A549 (cell line): ENCODE measurements at regions not wholly inside any gene's neighbourhood (a gene's known extent, or its start where the extent isn't known, plus 50 kb on each side); places are given as distances from the start of the nearest gene placed in this dataset.

Experiments used
- ATAC-seq, 2 experiments: fragments of 200-7000 bp in 1 of 2; fragments of >200 bp in 1 of 2; cut with Nextera tagmentation in 1 of 2; cut with Tn5 transposase in 1 of 2; 3 replicates each; pipeline versions ENCODE4 v1.8.0 to v1.9.1; 2018 to 2020; ENCODE audit warnings: mild to moderate bottlenecking in 1 of 2, moderate library complexity in 1 of 2
- CTCF ChIA-PET: fragments of 300-600 bp; sonication (Branson Sonifier 250); formaldehyde crosslinking; extraction: SDS; loops from one replicate; lab custom pipeline; 2021; ENCODE audit warnings: antibody characterized with exemption, inconsistent platforms; lab: Yijun Ruan, JAX
- POLR2A ChIA-PET: fragments of 350-600 bp; formaldehyde crosslinking; extraction: SDS; loops from one replicate; lab custom pipeline; 2021; ENCODE audit warnings: antibody characterized with exemption, inconsistent platforms; lab: Yijun Ruan, JAX
- DNase-seq, 2 experiments: peaks; one replicate each; pipeline versions ENCODE4 v3.0.0 to v3.0.0-alpha.2; 2011 to 2016; ENCODE audit warnings: low read depth in 1 of 2, low spot score in 1 of 2
- FAIRE-seq: peaks from 2 replicates; lab custom pipeline; 2011; peaks lifted over from hg19 to GRCh38; lab: Jason Lieb, UNC
- H3K27ac ChIP-seq, 2 experiments: fragments of >200 bp; sonication (Bioruptor Twin); formaldehyde crosslinking; 3 replicates each; pipeline ENCODE4 v1.5.1; 2016 to 2017
- H3K4me1 ChIP-seq: fragments of >200 bp; sonication (Bioruptor Twin); formaldehyde crosslinking; 3 replicates; pipeline ENCODE4 v1.6.1; 2016
- H3K4me2 ChIP-seq: fragments of >200 bp; sonication (Bioruptor Twin); formaldehyde crosslinking; 3 replicates; pipeline ENCODE4 v1.6.1; 2016
- H3K4me3 ChIP-seq: fragments of >200 bp; sonication (Bioruptor Twin); formaldehyde crosslinking; 3 replicates; pipeline ENCODE4 v1.5.1; 2016
- H3K9me3 ChIP-seq: fragments of >200 bp; sonication (Bioruptor Twin); formaldehyde crosslinking; 3 replicates; pipeline ENCODE4 v1.6.1; 2016
- CBX2 ChIP-seq: fragments of 200-600 bp; sonication (generic); IDR thresholded peaks from 2 replicates; pipeline ENCODE4 v1.6.1; 2016; ENCODE audit warnings: low read depth, mild to moderate bottlenecking, borderline replicate concordance
- EHF ChIP-seq: fragments of 250-450 bp; sonication (Bioruptor Pico); IDR thresholded peaks from 2 replicates; pipeline ENCODE4 v1.5.0; 2020; ENCODE audit warnings: mild to moderate bottlenecking
- EHMT2 ChIP-seq: fragments of 200-600 bp; sonication (generic); IDR thresholded peaks from 2 replicates; pipeline ENCODE4 v1.6.1; 2016; ENCODE audit warnings: antibody characterized with exemption, low read depth, mild to moderate bottlenecking, moderate library complexity
- EP300 ChIP-seq, 2 experiments: fragments of >200 bp; sonication (Bioruptor Twin); formaldehyde crosslinking; IDR thresholded peaks; 2 replicates in 1 of 2; 3 replicates in 1 of 2; pipeline ENCODE4 v1.6.1; 2016 to 2017
- HDAC2 ChIP-seq: fragments of 200-600 bp; sonication (generic); IDR thresholded peaks from 2 replicates; pipeline ENCODE4 v1.6.1; 2016
- HEYL ChIP-seq: fragments of 250-450 bp; sonication (Bioruptor Pico); IDR thresholded peaks from 2 replicates; pipeline ENCODE4 v1.8.0; 2021; ENCODE audit warnings: mild to moderate bottlenecking, moderate library complexity
- HOXB13 ChIP-seq: fragments of 250-450 bp; sonication (Bioruptor Pico); IDR thresholded peaks from 2 replicates; pipeline ENCODE4 v1.5.0; 2020; ENCODE audit warnings: low read depth, mild to moderate bottlenecking, moderate library complexity
- KDM5A ChIP-seq: fragments of 200-600 bp; sonication (generic); IDR thresholded peaks from 2 replicates; pipeline ENCODE4 v1.6.1; 2016; ENCODE audit warnings: antibody characterized with exemption, mild to moderate bottlenecking
- NR3C1 ChIP-seq: fragments of >200 bp; sonication (Bioruptor Twin); formaldehyde crosslinking; IDR thresholded peaks from 3 replicates; pipeline ENCODE4 v1.6.1; 2017
- POLR2A ChIP-seq: IDR thresholded peaks from 2 replicates; pipeline ENCODE4 v1.6.1; 2012; ENCODE audit warnings: mild to moderate bottlenecking, low read length
- RAD21 ChIP-seq, 2 experiments: fragments of >200 bp in 1 of 2; sonication (Bioruptor Twin) in 1 of 2; formaldehyde crosslinking in 1 of 2; IDR thresholded peaks in 1 of 2; conservative IDR thresholded peaks in 1 of 2; 2 replicates in 1 of 2; 3 replicates in 1 of 2; pipeline ENCODE4 v1.6.1; 2012 to 2018; ENCODE audit warnings: inconsistent platforms in 1 of 2
- RCOR1 ChIP-seq: fragments of 150-350 bp; IDR thresholded peaks from 2 replicates; pipeline ENCODE4 v1.6.1; 2014; ENCODE audit warnings: antibody characterized with exemption, low read length, low read depth
- RNF2 ChIP-seq: fragments of 200-600 bp; sonication (generic); IDR thresholded peaks from 2 replicates; pipeline ENCODE4 v1.6.1; 2016; ENCODE audit warnings: low read depth, mild to moderate bottlenecking, antibody characterized with exemption, moderate library complexity, borderline replicate concordance
- SMC3 ChIP-seq: fragments of >200 bp; sonication (Bioruptor Twin); formaldehyde crosslinking; IDR thresholded peaks from 3 replicates; pipeline ENCODE4 v1.6.1; 2018; ENCODE audit warnings: inconsistent platforms
- SREBF2 ChIP-seq: fragments of 450-650 bp; IDR thresholded peaks from 2 replicates; pipeline ENCODE4 v1.6.1; 2014; ENCODE audit warnings: mild to moderate bottlenecking, moderate library complexity
- ZSCAN20 ChIP-seq: fragments of 250-450 bp; sonication (Bioruptor Pico); IDR thresholded peaks from 2 replicates; pipeline ENCODE4 v1.8.0; 2022; ENCODE audit warnings: mild to moderate bottlenecking, moderate library complexity
- WGBS: methylation state at CpG from one replicate; pipeline ENCODE4 v1.1.6; 2017; ENCODE audit errors: missing lambda C conversion rate; 5-methylcytosine and 5-hydroxymethylcytosine counted together
- TF ChIP-seq, protein P1 (sequence below): fragments of >200 bp; sonication (Bioruptor Twin); formaldehyde crosslinking; IDR thresholded peaks from 2 replicates; pipeline ENCODE4 v1.6.1; 2016
- TF ChIP-seq, protein P2 (sequence below): IDR thresholded peaks from 2 replicates; pipeline ENCODE4 v1.6.1; 2012
- TF ChIP-seq, protein P3 (sequence below): fragments of >200 bp; sonication (Bioruptor Twin); formaldehyde crosslinking; IDR thresholded peaks from 3 replicates; pipeline ENCODE4 v1.5.1; 2016
- TF ChIP-seq, protein P4 (sequence below): fragments of 250-450 bp; sonication (Bioruptor Pico); IDR thresholded peaks from 2 replicates; pipeline ENCODE4 v1.5.0; 2021; ENCODE audit warnings: mild to moderate bottlenecking, moderate library complexity, borderline replicate concordance

DNA sequence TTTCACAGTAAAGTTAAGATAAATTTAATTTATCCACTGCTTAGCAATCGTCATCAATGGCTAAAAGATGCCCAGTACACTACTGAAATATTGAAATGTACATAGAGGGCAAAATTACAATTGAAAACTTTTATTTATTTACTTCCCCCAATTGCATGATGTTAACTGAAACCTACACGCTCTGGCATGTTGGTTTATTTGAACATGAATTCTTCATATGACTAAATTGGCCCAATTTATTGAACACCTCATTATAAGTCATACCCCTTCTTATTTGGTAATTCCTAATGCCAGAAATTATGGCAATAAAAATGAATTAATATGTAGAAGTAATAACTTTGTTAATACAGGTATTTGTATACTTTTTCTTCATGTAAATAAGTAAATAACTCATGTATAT lies 183.0 kb upstream of the ZC3H15 start:
- no peak for TF ChIP-seq EHF (CRISPR knock-in tag)
- TF ChIP-seq KDM5A: no peak
- TF ChIP-seq SMC3: no peak
- TF ChIP-seq EHMT2: no peak
- TF ChIP-seq CBX2: no peak
- TF ChIP-seq, protein P1, sequence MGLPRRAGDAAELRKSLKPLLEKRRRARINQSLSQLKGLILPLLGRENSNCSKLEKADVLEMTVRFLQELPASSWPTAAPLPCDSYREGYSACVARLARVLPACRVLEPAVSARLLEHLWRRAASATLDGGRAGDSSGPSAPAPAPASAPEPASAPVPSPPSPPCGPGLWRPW: no peak
- TF ChIP-seq, protein P2, sequence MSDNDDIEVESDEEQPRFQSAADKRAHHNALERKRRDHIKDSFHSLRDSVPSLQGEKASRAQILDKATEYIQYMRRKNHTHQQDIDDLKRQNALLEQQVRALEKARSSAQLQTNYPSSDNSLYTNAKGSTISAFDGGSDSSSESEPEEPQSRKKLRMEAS: no peak
- no peak for TF ChIP-seq NR3C1
- TF ChIP-seq HDAC2: no peak
- ATAC-seq (no peak), FAIRE-seq (no peak), DNase-seq (no peak)
- WGBS: 45% methylated on average over 2 of the region's 2 CpGs
- ChIA-PET POLR2A (no interaction called here), CTCF (no interaction called here)
- no peaks in the 10 kb centered on the region for H3K9me3 ChIP-seq
- H3K27ac ChIP-seq: no peak overlapping the region
- H3K4me2 ChIP-seq: no peak overlapping the region
- H3K4me3 ChIP-seq: no peak overlapping the region
- no peaks in the 10 kb centered on the region; the same call in 2 of the 3 replicates for H3K4me1 ChIP-seq

DNA sequence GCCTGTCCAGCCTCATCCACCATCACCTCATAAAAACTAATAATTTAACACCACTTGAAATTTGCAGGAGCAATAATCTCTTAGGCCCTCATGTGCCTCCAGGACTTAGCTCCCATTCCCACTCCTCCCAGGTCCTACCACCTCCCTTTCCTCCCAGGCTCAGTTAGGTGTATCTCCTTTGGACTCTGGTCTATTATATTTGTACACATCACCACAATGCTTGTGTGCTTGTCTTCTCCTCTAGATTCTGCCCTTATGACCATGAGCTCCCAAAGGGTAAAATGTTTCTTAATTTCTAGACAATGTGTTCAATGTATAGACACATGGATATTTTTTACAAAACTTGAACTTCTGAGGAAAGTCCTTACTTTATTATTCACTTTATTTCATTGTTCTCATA lies 182.0 kb upstream of the ZC3H15 start:
- ChIA-PET CTCF (interaction anchor here (0.6 kb wide), 1 partner anchor 441 kb away, joined by 3 read pairs; no protein-coding TSS in a partner anchor), POLR2A (no interaction called here)
- Histone ChIP-seq H3K9me3 (no peaks in the 10 kb centered on the region), H3K4me1 (peaks cover 3% of the 10 kb centered on the region; the same call in 1 of the 3 replicates), H3K27ac (no peak overlapping the region), H3K4me2 (no peak overlapping the region), H3K4me3 (no peak overlapping the region)
- FAIRE-seq: no peak
- TF ChIP-seq RNF2: no peak
- TF ChIP-seq, all 56 proteins: peak for 0
- ATAC-seq (no peak), DNase-seq (no peak)

DNA sequence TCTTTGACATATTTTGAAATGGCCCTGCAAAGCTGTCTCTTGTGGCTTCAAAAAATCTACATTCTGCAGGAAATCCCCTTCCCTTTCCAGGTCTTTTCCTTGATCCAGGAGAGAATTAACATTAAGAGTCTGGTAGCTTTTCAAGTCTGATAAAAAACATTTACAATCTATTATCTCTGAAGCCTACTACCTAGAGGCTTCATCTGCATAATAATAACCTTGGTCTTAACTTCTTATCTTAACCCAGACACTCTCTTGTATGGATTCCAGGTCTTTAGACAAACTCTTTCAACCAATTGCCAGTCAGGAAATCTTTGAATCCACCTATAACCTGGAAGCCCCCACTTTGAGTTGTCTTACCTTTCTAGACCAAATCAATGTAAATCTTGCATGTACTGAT lies 179.3 kb upstream of the ZC3H15 start:
- CTCF ChIA-PET: no interaction called here
- Histone ChIP-seq H3K9me3 (no peaks in the 10 kb centered on the region), H3K27ac (no peak overlapping the region), H3K4me1 (peaks cover 3% of the 10 kb centered on the region; the same call in 1 of the 3 replicates), H3K4me2 (no peak overlapping the region), H3K4me3 (no peak overlapping the region)
- no peak for ATAC-seq
- FAIRE-seq: no peak
- TF ChIP-seq RCOR1: no peak
- no peak for TF ChIP-seq RNF2
- no peak for TF ChIP-seq SREBF2
- TF ChIP-seq POLR2A: no peak
- TF ChIP-seq, protein P3, sequence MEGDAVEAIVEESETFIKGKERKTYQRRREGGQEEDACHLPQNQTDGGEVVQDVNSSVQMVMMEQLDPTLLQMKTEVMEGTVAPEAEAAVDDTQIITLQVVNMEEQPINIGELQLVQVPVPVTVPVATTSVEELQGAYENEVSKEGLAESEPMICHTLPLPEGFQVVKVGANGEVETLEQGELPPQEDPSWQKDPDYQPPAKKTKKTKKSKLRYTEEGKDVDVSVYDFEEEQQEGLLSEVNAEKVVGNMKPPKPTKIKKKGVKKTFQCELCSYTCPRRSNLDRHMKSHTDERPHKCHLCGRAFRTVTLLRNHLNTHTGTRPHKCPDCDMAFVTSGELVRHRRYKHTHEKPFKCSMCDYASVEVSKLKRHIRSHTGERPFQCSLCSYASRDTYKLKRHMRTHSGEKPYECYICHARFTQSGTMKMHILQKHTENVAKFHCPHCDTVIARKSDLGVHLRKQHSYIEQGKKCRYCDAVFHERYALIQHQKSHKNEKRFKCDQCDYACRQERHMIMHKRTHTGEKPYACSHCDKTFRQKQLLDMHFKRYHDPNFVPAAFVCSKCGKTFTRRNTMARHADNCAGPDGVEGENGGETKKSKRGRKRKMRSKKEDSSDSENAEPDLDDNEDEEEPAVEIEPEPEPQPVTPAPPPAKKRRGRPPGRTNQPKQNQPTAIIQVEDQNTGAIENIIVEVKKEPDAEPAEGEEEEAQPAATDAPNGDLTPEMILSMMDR: no peak
- TF ChIP-seq NR3C1: no peak
- TF ChIP-seq ZSCAN20 (CRISPR knock-in tag): no peak
- no peak for TF ChIP-seq HEYL (CRISPR knock-in tag)
- TF ChIP-seq, protein P4, sequence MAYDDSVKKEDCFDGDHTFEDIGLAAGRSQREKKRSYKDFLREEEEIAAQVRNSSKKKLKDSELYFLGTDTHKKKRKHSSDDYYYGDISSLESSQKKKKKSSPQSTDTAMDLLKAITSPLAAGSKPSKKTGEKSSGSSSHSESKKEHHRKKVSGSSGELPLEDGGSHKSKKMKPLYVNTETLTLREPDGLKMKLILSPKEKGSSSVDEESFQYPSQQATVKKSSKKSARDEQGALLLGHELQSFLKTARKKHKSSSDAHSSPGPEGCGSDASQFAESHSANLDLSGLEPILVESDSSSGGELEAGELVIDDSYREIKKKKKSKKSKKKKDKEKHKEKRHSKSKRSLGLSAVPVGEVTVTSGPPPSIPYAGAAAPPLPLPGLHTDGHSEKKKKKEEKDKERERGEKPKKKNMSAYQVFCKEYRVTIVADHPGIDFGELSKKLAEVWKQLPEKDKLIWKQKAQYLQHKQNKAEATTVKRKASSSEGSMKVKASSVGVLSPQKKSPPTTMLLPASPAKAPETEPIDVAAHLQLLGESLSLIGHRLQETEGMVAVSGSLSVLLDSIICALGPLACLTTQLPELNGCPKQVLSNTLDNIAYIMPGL (CRISPR knock-in tag): no peak
- TF ChIP-seq, protein P1: no peak
- TF ChIP-seq HDAC2: no peak
- no peak for TF ChIP-seq HOXB13 (CRISPR knock-in tag)
- no peak for TF ChIP-seq RAD21 (conservative IDR thresholded peaks at IDR 0.05 in 1 of 2, IDR thresholded peaks at IDR 0.05 in 1 of 2)
- no peak for TF ChIP-seq EP300 (IDR thresholded peaks at IDR 0.05)
- POLR2A ChIA-PET: no interaction called here
- no peak for DNase-seq
